ENCODE measurements at regions not wholly inside any gene's neighbourhood (a gene's known extent, or its start where the extent isn't known, plus 50 kb on each side); places are given as distances from the start of the nearest gene placed in this dataset.

- DNase-seq (ENCODE audit: low read depth): no peak
Observed at GRCh38 chr18:49656073-49656692, 94.3 kb downstream of the LIPG start.

GRCh38 chr18:49655266-49656072 is 93.6 kb downstream of the LIPG start:
- DNase-seq (ENCODE audit: low read depth): no peak

- DNase-seq (ENCODE audit: low read depth): no peak
Observed at GRCh38 chr18:49654347-49654746, 92.5 kb downstream of the LIPG start.

GRCh38 chr18:49652881-49653724 is 91.2 kb downstream of the LIPG start:
- no peak for DNase-seq (ENCODE audit: low read depth)

GRCh38 chr18:49651033-49651432 is 89.2 kb downstream of the LIPG start:
- DNase-seq (ENCODE audit: low read depth): no peak

- DNase-seq (ENCODE audit: low read depth): no peak
Observed at GRCh38 chr18:49650426-49650891, 88.6 kb downstream of the LIPG start.

- DNase-seq (ENCODE audit: low read depth): no peak
Observed at GRCh38 chr18:49648811-49649210, 87.0 kb downstream of the LIPG start.
